HEK293 (cell line): ENCODE measurements at regions not wholly inside any gene's neighbourhood (a gene's known extent, or its start where the extent isn't known, plus 50 kb on each side); places are given as distances from the start of the nearest gene placed in this dataset.

Experiments
- HOXA7 ChIP-seq: sonication (generic); formaldehyde crosslinking; IDR thresholded peaks from 2 replicates; pipeline ENCODE4 v1.8.1; 2022; ENCODE audit warnings: missing genetic modification reagents, borderline replicate concordance
- KLF1 ChIP-seq: fragments of 450-650 bp; formaldehyde crosslinking; IDR thresholded peaks from 2 replicates; pipeline ENCODE4 v1.5.1; 2016; ENCODE audit warnings: missing biosample characterization, missing genetic modification characterization
- KLF8 ChIP-seq: fragments of 450-650 bp; formaldehyde crosslinking; IDR thresholded peaks from 2 replicates; pipeline ENCODE4 v1.5.1; 2016; ENCODE audit warnings: missing biosample characterization, missing genetic modification characterization
- TCF7L2 ChIP-seq: IDR thresholded peaks from 2 replicates; pipeline ENCODE4 v1.6.1; 2011; ENCODE audit warnings: low read depth, mild to moderate bottlenecking, inconsistent platforms, low read length, moderate library complexity, borderline replicate concordance
- ZBTB20 ChIP-seq: fragments of 450-650 bp; formaldehyde crosslinking; IDR thresholded peaks from 2 replicates; pipeline ENCODE4 v1.5.1; 2016; ENCODE audit warnings: missing biosample characterization, missing genetic modification characterization
- ZBTB7A ChIP-seq: fragments of 450-650 bp; formaldehyde crosslinking; IDR thresholded peaks from 2 replicates; pipeline ENCODE4 v1.5.1; 2016; ENCODE audit warnings: low read depth, missing biosample characterization, missing genetic modification characterization
- ZEB2 ChIP-seq: fragments of 450-650 bp; formaldehyde crosslinking; IDR thresholded peaks from 2 replicates; pipeline ENCODE4 v1.5.1; 2016; ENCODE audit warnings: missing biosample characterization, missing genetic modification characterization
- ZFHX2 ChIP-seq: fragments of 450-650 bp; formaldehyde crosslinking; conservative IDR thresholded peaks from 2 replicates; pipeline ENCODE4 v1.5.1; 2016; ENCODE audit warnings: missing biosample characterization, missing genetic modification characterization
- ZNF19 ChIP-seq: fragments of 450-650 bp; formaldehyde crosslinking; IDR thresholded peaks from 2 replicates; pipeline ENCODE4; 2016; ENCODE audit warnings: missing biosample characterization, missing genetic modification characterization, low read depth
- ZNF23 ChIP-seq: fragments of 450-650 bp; formaldehyde crosslinking; IDR thresholded peaks from 2 replicates; pipeline ENCODE4 v1.5.1; 2016; ENCODE audit warnings: missing biosample characterization, missing genetic modification characterization, borderline replicate concordance
- ZNF248 ChIP-seq: fragments of 450-650 bp; formaldehyde crosslinking; IDR thresholded peaks from 2 replicates; pipeline ENCODE4 v1.5.1; 2017; ENCODE audit warnings: missing biosample characterization, missing genetic modification characterization
- ZNF366 ChIP-seq: fragments of 450-650 bp; formaldehyde crosslinking; conservative IDR thresholded peaks from 2 replicates; pipeline ENCODE4 v1.5.1; 2016; ENCODE audit warnings: missing biosample characterization, missing genetic modification characterization
- ZNF391 ChIP-seq: fragments of 450-650 bp; formaldehyde crosslinking; IDR thresholded peaks from 2 replicates; pipeline ENCODE4 v1.5.1; 2016; ENCODE audit warnings: low read depth, missing biosample characterization, missing genetic modification characterization, borderline replicate concordance
- ZNF394 ChIP-seq: fragments of 450-650 bp; formaldehyde crosslinking; IDR thresholded peaks from 2 replicates; pipeline ENCODE4 v1.5.1; 2016; ENCODE audit warnings: missing biosample characterization, missing genetic modification characterization, mild to moderate bottlenecking, moderate library complexity, borderline replicate concordance
- ZNF423 ChIP-seq: fragments of 450-650 bp; formaldehyde crosslinking; IDR thresholded peaks from 2 replicates; pipeline ENCODE4 v1.5.1; 2016; ENCODE audit warnings: missing biosample characterization, missing genetic modification characterization
- ZNF473 ChIP-seq: fragments of 450-650 bp; formaldehyde crosslinking; IDR thresholded peaks from 2 replicates; pipeline ENCODE4 v1.5.1; 2017; ENCODE audit warnings: missing biosample characterization, missing genetic modification characterization
- ZNF48 ChIP-seq: fragments of 450-650 bp; formaldehyde crosslinking; IDR thresholded peaks from 2 replicates; pipeline ENCODE4 v1.5.1; 2016; ENCODE audit warnings: missing biosample characterization, missing genetic modification characterization
- ZNF610 ChIP-seq: fragments of 450-650 bp; formaldehyde crosslinking; IDR thresholded peaks from 2 replicates; pipeline ENCODE4 v1.5.1; 2016; ENCODE audit warnings: missing biosample characterization, missing genetic modification characterization, borderline replicate concordance
- ZNF623 ChIP-seq: fragments of 450-650 bp; formaldehyde crosslinking; IDR thresholded peaks from 2 replicates; pipeline ENCODE4 v1.5.1; 2016; ENCODE audit warnings: missing biosample characterization, missing genetic modification characterization
- ZNF76 ChIP-seq: fragments of 450-650 bp; formaldehyde crosslinking; IDR thresholded peaks from 2 replicates; pipeline ENCODE4; 2016; ENCODE audit warnings: low read depth, missing biosample characterization, missing genetic modification characterization, borderline replicate concordance
- ZNF776 ChIP-seq: fragments of 450-650 bp; formaldehyde crosslinking; IDR thresholded peaks from 2 replicates; pipeline ENCODE4 v1.5.0; 2017; ENCODE audit warnings: missing biosample characterization, missing genetic modification characterization, borderline replicate concordance
- TF ChIP-seq, protein P1 (sequence below): fragments of 450-650 bp; formaldehyde crosslinking; IDR thresholded peaks from 2 replicates; pipeline ENCODE4 v1.5.1; 2016; ENCODE audit warnings: missing biosample characterization, missing genetic modification characterization
- TF ChIP-seq, protein P2 (sequence below): fragments of 450-650 bp; formaldehyde crosslinking; IDR thresholded peaks from 2 replicates; pipeline ENCODE4 v1.5.1; 2016; ENCODE audit warnings: missing biosample characterization, missing genetic modification characterization, borderline replicate concordance
- TF ChIP-seq, protein P3 (sequence below): fragments of 450-650 bp; formaldehyde crosslinking; IDR thresholded peaks from 2 replicates; pipeline ENCODE4 v1.5.1; 2016; ENCODE audit warnings: missing biosample characterization, missing genetic modification characterization
- TF ChIP-seq, protein P4 (sequence below): fragments of 450-650 bp; formaldehyde crosslinking; IDR thresholded peaks from 2 replicates; pipeline ENCODE4 v1.5.1; 2017; ENCODE audit warnings: missing biosample characterization, missing genetic modification characterization
- TF ChIP-seq, protein P5 (sequence below): fragments of 450-650 bp; formaldehyde crosslinking; IDR thresholded peaks from 2 replicates; pipeline ENCODE4 v1.5.1; 2017; ENCODE audit warnings: missing biosample characterization, missing genetic modification characterization
- TF ChIP-seq, protein P6 (sequence below): fragments of 450-650 bp; formaldehyde crosslinking; IDR thresholded peaks from 2 replicates; pipeline ENCODE4 v1.5.1; 2017; ENCODE audit warnings: missing biosample characterization, missing genetic modification characterization
- TF ChIP-seq, protein P7 (sequence below): fragments of 450-650 bp; formaldehyde crosslinking; IDR thresholded peaks from 2 replicates; pipeline ENCODE4 v1.5.1; 2016; ENCODE audit warnings: missing biosample characterization, missing genetic modification characterization

DNA sequence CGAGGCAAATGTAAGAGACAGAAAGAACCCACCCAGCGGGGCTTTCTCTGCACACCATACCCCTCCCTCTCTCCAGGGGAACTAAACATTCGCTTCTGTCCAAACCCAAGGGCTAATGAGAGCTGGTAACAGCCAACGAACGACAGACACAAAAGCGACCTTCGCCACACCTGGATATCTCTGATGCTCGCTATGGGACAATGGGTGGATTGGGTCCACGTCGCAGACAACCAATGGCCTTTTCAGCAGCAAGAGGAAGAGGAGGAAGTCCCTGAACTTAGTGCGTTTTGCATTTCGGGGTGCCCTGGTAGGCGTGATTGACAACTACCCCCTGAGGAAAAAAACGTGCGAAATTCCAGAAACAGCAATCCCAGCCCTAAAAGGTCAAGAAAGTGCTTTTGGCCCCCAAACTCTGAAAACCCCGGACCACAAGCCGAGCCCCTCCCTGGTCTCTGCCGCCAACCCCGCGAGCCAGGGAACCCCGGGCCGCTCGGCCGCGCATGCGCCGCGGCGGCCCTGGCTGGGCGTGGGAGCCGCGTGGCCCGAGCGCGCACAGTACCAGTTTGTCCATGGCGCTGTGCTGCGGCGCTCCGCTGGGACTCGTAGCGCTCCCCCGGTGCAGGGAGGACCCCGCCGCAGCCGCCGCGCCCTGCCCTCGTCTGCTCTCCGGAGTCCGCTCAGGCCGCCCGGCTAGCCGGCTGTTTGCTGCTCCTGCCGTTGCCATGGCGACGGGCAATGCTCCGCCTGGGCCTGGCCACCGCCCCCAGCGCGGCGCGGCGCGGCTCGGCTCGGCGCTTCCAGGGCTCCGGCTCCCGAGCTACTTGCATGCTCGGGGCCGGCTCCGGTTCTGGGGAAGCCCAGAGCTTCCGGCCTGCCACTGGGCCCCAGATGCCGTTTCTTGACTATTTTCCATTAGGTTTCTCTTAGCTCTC lies 66.9 kb upstream of the DNAH5 start (continued):
- no peak for TF ChIP-seq ZNF391 (tag by site-specific recombination)
- TF ChIP-seq, protein P1, sequence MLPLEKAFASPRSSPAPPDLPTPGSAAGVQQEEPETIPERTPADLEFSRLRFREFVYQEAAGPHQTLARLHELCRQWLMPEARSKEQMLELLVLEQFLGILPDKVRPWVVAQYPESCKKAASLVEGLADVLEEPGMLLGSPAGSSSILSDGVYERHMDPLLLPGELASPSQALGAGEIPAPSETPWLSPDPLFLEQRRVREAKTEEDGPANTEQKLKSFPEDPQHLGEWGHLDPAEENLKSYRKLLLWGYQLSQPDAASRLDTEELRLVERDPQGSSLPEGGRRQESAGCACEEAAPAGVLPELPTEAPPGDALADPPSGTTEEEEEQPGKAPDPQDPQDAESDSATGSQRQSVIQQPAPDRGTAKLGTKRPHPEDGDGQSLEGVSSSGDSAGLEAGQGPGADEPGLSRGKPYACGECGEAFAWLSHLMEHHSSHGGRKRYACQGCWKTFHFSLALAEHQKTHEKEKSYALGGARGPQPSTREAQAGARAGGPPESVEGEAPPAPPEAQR (tag by site-specific recombination), result no peak
- peak; percentile 77; the same call in 1 of the 2 replicates for TF ChIP-seq ZNF423
- TF ChIP-seq ZNF23, result no peak
- TF ChIP-seq, protein P2, sequence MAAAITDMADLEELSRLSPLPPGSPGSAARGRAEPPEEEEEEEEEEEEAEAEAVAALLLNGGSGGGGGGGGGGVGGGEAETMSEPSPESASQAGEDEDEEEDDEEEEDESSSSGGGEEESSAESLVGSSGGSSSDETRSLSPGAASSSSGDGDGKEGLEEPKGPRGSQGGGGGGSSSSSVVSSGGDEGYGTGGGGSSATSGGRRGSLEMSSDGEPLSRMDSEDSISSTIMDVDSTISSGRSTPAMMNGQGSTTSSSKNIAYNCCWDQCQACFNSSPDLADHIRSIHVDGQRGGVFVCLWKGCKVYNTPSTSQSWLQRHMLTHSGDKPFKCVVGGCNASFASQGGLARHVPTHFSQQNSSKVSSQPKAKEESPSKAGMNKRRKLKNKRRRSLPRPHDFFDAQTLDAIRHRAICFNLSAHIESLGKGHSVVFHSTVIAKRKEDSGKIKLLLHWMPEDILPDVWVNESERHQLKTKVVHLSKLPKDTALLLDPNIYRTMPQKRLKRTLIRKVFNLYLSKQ (tag by site-specific recombination), result no peak
- no peak for TF ChIP-seq ZNF623 (tag by site-specific recombination)
- TF ChIP-seq, protein P3, sequence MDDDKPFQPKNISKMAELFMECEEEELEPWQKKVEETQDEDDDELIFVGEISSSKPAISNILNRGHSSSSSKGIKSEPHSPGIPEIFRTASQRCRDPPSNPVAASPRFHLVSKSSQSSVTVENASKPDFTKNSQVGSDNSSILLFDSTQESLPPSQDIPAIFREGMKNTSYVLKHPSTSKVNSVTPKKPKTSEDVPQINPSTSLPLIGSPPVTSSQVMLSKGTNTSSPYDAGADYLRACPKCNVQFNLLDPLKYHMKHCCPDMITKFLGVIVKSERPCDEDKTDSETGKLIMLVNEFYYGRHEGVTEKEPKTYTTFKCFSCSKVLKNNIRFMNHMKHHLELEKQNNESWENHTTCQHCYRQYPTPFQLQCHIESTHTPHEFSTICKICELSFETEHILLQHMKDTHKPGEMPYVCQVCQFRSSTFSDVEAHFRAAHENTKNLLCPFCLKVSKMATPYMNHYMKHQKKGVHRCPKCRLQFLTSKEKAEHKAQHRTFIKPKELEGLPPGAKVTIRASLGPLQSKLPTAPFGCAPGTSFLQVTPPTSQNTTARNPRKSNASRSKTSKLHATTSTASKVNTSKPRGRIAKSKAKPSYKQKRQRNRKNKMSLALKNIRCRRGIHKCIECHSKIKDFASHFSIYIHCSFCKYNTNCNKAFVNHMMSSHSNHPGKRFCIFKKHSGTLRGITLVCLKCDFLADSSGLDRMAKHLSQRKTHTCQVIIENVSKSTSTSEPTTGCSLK (tag by site-specific recombination), result no peak
- no peak for TF ChIP-seq HOXA7 (CRISPR knock-in tag)
- no peak for TF ChIP-seq TCF7L2
- TF ChIP-seq ZNF366 (tag by site-specific recombination), result 0 out of 2 replicates have a peak, but pooled peaks have one; percentile 29
- TF ChIP-seq KLF8 (tag by site-specific recombination), result peak; percentile 72; the same call in 1 of the 2 replicates
- peak; percentile 83 for TF ChIP-seq ZBTB20 (tag by site-specific recombination)
- no peak for TF ChIP-seq ZNF394 (tag by site-specific recombination)
- TF ChIP-seq ZNF610 (tag by site-specific recombination), result 0 out of 2 replicates have a peak, but pooled peaks have one; percentile 41
- peak; percentile 67 for TF ChIP-seq KLF1 (tag by site-specific recombination)
- TF ChIP-seq, protein P4, sequence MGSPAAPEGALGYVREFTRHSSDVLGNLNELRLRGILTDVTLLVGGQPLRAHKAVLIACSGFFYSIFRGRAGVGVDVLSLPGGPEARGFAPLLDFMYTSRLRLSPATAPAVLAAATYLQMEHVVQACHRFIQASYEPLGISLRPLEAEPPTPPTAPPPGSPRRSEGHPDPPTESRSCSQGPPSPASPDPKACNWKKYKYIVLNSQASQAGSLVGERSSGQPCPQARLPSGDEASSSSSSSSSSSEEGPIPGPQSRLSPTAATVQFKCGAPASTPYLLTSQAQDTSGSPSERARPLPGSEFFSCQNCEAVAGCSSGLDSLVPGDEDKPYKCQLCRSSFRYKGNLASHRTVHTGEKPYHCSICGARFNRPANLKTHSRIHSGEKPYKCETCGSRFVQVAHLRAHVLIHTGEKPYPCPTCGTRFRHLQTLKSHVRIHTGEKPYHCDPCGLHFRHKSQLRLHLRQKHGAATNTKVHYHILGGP (tag by site-specific recombination), result no peak
- TF ChIP-seq, protein P5, sequence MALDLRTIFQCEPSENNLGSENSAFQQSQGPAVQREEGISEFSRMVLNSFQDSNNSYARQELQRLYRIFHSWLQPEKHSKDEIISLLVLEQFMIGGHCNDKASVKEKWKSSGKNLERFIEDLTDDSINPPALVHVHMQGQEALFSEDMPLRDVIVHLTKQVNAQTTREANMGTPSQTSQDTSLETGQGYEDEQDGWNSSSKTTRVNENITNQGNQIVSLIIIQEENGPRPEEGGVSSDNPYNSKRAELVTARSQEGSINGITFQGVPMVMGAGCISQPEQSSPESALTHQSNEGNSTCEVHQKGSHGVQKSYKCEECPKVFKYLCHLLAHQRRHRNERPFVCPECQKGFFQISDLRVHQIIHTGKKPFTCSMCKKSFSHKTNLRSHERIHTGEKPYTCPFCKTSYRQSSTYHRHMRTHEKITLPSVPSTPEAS, result no peak
- no peak for TF ChIP-seq ZNF473
- TF ChIP-seq ZEB2 (tag by site-specific recombination), result peak; percentile 62; the same call in 1 of the 2 replicates
- no peak for TF ChIP-seq ZBTB7A
- no peak for TF ChIP-seq ZNF48 (tag by site-specific recombination)
- TF ChIP-seq ZNF76 (tag by site-specific recombination), result peak; percentile 66; the same call in 1 of the 2 replicates
- no peak for TF ChIP-seq ZNF248
- TF ChIP-seq, protein P6, sequence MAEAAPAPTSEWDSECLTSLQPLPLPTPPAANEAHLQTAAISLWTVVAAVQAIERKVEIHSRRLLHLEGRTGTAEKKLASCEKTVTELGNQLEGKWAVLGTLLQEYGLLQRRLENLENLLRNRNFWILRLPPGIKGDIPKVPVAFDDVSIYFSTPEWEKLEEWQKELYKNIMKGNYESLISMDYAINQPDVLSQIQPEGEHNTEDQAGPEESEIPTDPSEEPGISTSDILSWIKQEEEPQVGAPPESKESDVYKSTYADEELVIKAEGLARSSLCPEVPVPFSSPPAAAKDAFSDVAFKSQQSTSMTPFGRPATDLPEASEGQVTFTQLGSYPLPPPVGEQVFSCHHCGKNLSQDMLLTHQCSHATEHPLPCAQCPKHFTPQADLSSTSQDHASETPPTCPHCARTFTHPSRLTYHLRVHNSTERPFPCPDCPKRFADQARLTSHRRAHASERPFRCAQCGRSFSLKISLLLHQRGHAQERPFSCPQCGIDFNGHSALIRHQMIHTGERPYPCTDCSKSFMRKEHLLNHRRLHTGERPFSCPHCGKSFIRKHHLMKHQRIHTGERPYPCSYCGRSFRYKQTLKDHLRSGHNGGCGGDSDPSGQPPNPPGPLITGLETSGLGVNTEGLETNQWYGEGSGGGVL, result no peak; the same call in 1 of the 2 replicates
- TF ChIP-seq ZFHX2 (tag by site-specific recombination), result peak; percentile 61
- no peak for TF ChIP-seq ZNF19
- TF ChIP-seq ZNF776 (tag by site-specific recombination), result no peak
- TF ChIP-seq, protein P7, sequence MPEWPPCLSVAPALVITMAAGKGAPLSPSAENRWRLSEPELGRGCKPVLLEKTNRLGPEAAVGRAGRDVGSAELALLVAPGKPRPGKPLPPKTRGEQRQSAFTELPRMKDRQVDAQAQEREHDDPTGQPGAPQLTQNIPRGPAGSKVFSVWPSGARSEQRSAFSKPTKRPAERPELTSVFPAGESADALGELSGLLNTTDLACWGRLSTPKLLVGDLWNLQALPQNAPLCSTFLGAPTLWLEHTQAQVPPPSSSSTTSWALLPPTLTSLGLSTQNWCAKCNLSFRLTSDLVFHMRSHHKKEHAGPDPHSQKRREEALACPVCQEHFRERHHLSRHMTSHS (tag by site-specific recombination), result no peak
